Colonic mucosa (tissue), 4 donors: ENCODE measurements at regions not wholly inside any gene's neighbourhood (a gene's known extent, or its start where the extent isn't known, plus 50 kb on each side); places are given as distances from the start of the nearest gene placed in this dataset.

Experiments
- DNase-seq: peaks from one replicate; pipeline ENCODE4 v3.0.0-alpha.2; 2020
- H3K27ac ChIP-seq: fragments of 200-600 bp; one replicate; pipeline ENCODE4 v1.8.0; 2021
- H3K27me3 ChIP-seq: fragments of 200-600 bp; one replicate; pipeline ENCODE4 v1.8.0; 2021
- H3K36me3 ChIP-seq: fragments of 200-600 bp; one replicate; pipeline ENCODE4 v1.8.0; 2021
- H3K4me1 ChIP-seq: fragments of 200-600 bp; one replicate; pipeline ENCODE4 v1.8.0; 2021; ENCODE audit warnings: mild to moderate bottlenecking
- H3K4me3 ChIP-seq: fragments of 200-600 bp; one replicate; pipeline ENCODE4 v1.8.0; 2021
- H3K9ac ChIP-seq, 2 donors: one replicate each; pipeline ENCODE4 v1.7.0; 2013; ENCODE audit warnings: control low read depth in 2 of 2, low read depth in 2 of 2, low read length in 2 of 2
- H3K9me3 ChIP-seq: fragments of 200-600 bp; one replicate; pipeline ENCODE4 v1.8.0; 2021
- CTCF ChIP-seq: fragments of 200-600 bp; IDR thresholded peaks from one replicate; pipeline ENCODE4 v1.8.0; 2022; ENCODE audit warnings: antibody characterized with exemption, mild to moderate bottlenecking
- intact Hi-C: fragments of 100-400 bp; cut with DNase I; formaldehyde crosslinking; loops from one replicate; pipeline ENCODE4 v1.14.1; 2022
- donor health status: healthy.
- donor health status: DM: no; HTN: no; CAD: no.
- donor health status: DM: no; HTN: no; CAD: no.

- no peak for TF ChIP-seq CTCF
- Histone ChIP-seq H3K27me3 (no peaks in the 10 kb centered on the region), H3K27ac (no peak overlapping the region), H3K4me1 (no peaks in the 10 kb centered on the region), H3K9me3 (no peaks in the 10 kb centered on the region), H3K9ac (no peak overlapping the region), H3K36me3 (no peaks in the 10 kb centered on the region), H3K4me3 (no peak overlapping the region)
- intact Hi-C loops = no loop called here
- DNase-seq = no peak
These were observed 173.0 kb upstream of the CASK start for GRCh38 chrX:42096265-42096920.

DNA sequence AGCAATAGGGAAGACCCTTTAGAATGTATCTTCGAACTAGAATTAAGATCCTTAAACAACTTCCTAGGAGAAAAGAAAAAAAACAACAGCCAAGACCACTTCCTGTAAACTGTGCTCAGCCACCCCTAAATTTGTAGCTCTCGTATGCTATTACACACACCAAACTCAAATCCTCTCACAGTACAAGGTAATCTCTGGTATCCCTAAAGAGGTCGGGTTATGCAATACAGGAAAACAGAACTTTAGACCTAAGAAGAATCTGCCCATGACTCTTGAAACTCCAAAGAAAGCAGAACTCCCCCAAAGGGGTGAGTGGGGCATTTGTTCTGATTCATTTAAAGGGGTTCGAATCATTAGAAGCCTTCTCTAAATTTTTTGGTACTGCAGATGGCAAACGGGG lies 170.9 kb upstream of the CASK start:
- Histone ChIP-seq H3K4me3 (no peak overlapping the region), H3K9me3 (no peaks in the 10 kb centered on the region), H3K27ac (no peak overlapping the region), H3K27me3 (no peaks in the 10 kb centered on the region), H3K9ac (no peak overlapping the region), H3K4me1 (no peaks in the 10 kb centered on the region), H3K36me3 (no peaks in the 10 kb centered on the region)
- DNase-seq = no peak
- TF ChIP-seq CTCF = no peak
- intact Hi-C loops = no loop called here

DNA sequence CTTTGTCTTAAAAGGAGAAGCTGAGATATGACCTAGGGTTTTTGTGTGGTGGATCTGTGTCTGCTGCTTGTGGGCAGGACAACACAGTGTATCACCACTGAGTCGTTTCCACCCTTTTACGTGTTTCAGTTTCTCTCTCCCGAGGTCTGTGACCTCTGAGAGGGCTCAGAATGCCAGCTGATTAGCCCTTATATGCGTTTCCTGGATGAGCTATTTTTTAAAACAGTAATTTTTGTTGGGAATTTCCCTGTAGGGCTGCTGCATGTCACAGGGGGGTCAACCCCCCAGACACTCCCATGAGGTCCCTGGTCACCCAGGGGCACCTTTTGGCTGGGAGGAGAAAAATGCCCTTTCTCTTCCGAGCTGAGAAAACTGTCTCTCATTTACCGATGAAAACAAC lies 170.4 kb upstream of the CASK start:
- Histone ChIP-seq H3K9me3 (no peaks in the 10 kb centered on the region), H3K4me1 (no peaks in the 10 kb centered on the region), H3K36me3 (no peaks in the 10 kb centered on the region), H3K9ac (no peak overlapping the region), H3K27ac (no peak overlapping the region), H3K27me3 (no peaks in the 10 kb centered on the region), H3K4me3 (no peak overlapping the region)
- intact Hi-C loops = no loop called here
- no peak for TF ChIP-seq CTCF
- DNase-seq = no peak

GRCh38 chrX:42090395-42090794 lies 167.0 kb upstream of the CASK start:
- no peaks in the 10 kb centered on the region for H3K4me1 ChIP-seq

GRCh38 chrX:42089031-42089430 lies 165.7 kb upstream of the CASK start:
- no peak overlapping the region for H3K4me3 ChIP-seq
- no peak overlapping the region for H3K9ac ChIP-seq
- no peak for TF ChIP-seq CTCF
- H3K9me3 ChIP-seq = no peaks in the 10 kb centered on the region
- no peaks in the 10 kb centered on the region for H3K4me1 ChIP-seq
- intact Hi-C loops = no loop called here
- DNase-seq = no peak
- H3K27me3 ChIP-seq = no peaks in the 10 kb centered on the region
- H3K36me3 ChIP-seq = no peaks in the 10 kb centered on the region
- no peak overlapping the region for H3K27ac ChIP-seq

More at GRCh38 chrX:42090395-42090794, 167.0 kb upstream of the CASK start:
- TF ChIP-seq CTCF = no peak
- intact Hi-C loops = no loop called here
- Histone ChIP-seq H3K36me3 (no peaks in the 10 kb centered on the region), H3K9ac (no peak overlapping the region), H3K27ac (no peak overlapping the region), H3K9me3 (no peaks in the 10 kb centered on the region), H3K27me3 (no peaks in the 10 kb centered on the region), H3K4me3 (no peak overlapping the region)
- no peak for DNase-seq
